ENCODE measurements at regions not wholly inside any gene's neighbourhood (a gene's known extent, or its start where the extent isn't known, plus 50 kb on each side); places are given as distances from the start of the nearest gene placed in this dataset.
"Not testable (repeated sequence)": the region's sequence is repeated elsewhere in the genome, so short reads cannot be mapped to it uniquely, and the experiment has no call there.

- no peak for DNase-seq (ENCODE audit: low read depth)
These were observed 78.3 kb upstream of the SSBP2 start for GRCh38 chr5:81829242-81829641.

GRCh38 chr5:81827500-81827899, 76.6 kb upstream of the SSBP2 start:
- DNase-seq (ENCODE audit: low read depth): no peak

GRCh38 chr5:81826128-81826527, 75.2 kb upstream of the SSBP2 start:
- DNase-seq (ENCODE audit: low read depth): no peak

- DNase-seq (ENCODE audit: low read depth): no peak
These were observed 74.3 kb upstream of the SSBP2 start for GRCh38 chr5:81825237-81825636.

- not testable (repeated sequence) for DNase-seq (ENCODE audit: low read depth)
These were observed 72.8 kb upstream of the SSBP2 start for GRCh38 chr5:81823736-81824135.

GRCh38 chr5:81820863-81821262, 70.0 kb upstream of the SSBP2 start:
- no peak for DNase-seq (ENCODE audit: low read depth)

- DNase-seq (ENCODE audit: low read depth): no peak
These were observed 69.4 kb upstream of the SSBP2 start for GRCh38 chr5:81820318-81820636.

GRCh38 chr5:81819556-81820317, 68.8 kb upstream of the SSBP2 start:
- no peak for DNase-seq (ENCODE audit: low read depth)

- DNase-seq (ENCODE audit: low read depth): no peak
These were observed 67.1 kb upstream of the SSBP2 start for GRCh38 chr5:81817980-81818379.

- no peak for DNase-seq (ENCODE audit: low read depth)
These were observed 66.2 kb upstream of the SSBP2 start for GRCh38 chr5:81817086-81817485.

GRCh38 chr5:81815321-81815720, 64.4 kb upstream of the SSBP2 start:
- DNase-seq (ENCODE audit: low read depth): no peak

GRCh38 chr5:81808106-81808505, 57.2 kb upstream of the SSBP2 start:
- no peak for DNase-seq (ENCODE audit: low read depth)

- DNase-seq (ENCODE audit: low read depth): no peak
These were observed 54.2 kb upstream of the SSBP2 start for GRCh38 chr5:81805086-81805485.

- no peak for DNase-seq (ENCODE audit: low read depth)
These were observed 52.9 kb upstream of the SSBP2 start for GRCh38 chr5:81803812-81804211.

GRCh38 chr5:81802625-81803024, 51.7 kb upstream of the SSBP2 start:
- no peak for DNase-seq (ENCODE audit: low read depth)

GRCh38 chr5:81802020-81802419, 51.1 kb upstream of the SSBP2 start:
- no peak for DNase-seq (ENCODE audit: low read depth)

- DNase-seq (ENCODE audit: low read depth): no peak
These were observed 49.9 kb upstream of the SSBP2 start for GRCh38 chr5:81800797-81801196.
